ENCODE measurements at regions not wholly inside any gene's neighbourhood (a gene's known extent, or its start where the extent isn't known, plus 50 kb on each side); places are given as distances from the start of the nearest gene placed in this dataset.

DNA sequence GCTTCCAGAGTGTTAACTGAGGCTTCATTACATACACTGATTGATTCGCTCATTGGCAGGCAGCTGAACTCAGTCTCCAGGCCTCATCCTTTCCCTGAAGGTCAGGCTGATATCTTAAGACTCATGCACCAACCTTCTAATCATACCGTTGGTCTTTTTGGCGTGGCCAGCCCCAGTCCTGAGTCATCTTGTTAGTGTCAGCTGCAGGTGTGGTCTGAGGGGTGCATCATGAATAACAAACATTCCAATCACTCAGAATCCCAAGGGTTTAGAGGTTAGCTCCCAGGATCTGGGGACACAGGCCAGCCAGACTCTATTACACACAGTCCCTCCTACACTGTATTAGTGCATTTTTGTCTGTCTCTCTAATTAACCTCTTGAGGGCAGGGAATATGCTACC lies 271.5 kb downstream of the HRH4 start:
- Histone ChIP-seq H3K27me3 (ENCODE audit: control insufficient read depth in 4 of 4, insufficient read depth in 4 of 4, low read length in 3 of 4) (peaks cover 0 to 19% (median under 1%) of the 10 kb centered on the region in 4 donors), H3K9ac (ENCODE audit: low read depth in 1 of 2, low read length in 2 of 2) (no peak overlapping the region), H3K4me3 (ENCODE audit: low read depth in 1 of 3, low read length in 3 of 3) (no peak overlapping the region), H3K4me1 (ENCODE audit: control insufficient read depth in 4 of 4, insufficient read depth in 4 of 4, low read length in 3 of 4) (peaks cover 0 to under 1% (median 0%) of the 10 kb centered on the region in 4 donors), H3K36me3 (ENCODE audit: control insufficient read depth in 4 of 4, insufficient read depth in 3 of 4, low read depth in 1 of 4, low read length in 3 of 4) (no peaks in the 10 kb centered on the region), H3K9me3 (ENCODE audit: control insufficient read depth in 4 of 4, low read length in 3 of 4) (no peaks in the 10 kb centered on the region), H3K27ac (ENCODE audit: low read depth in 1 of 2, low read length in 2 of 2) (no peak overlapping the region)
- TF ChIP-seq CTCF (IDR thresholded peaks at IDR 0.05; ENCODE audit: low read depth, low read length, missing input control) (no peak), FOXA1 (IDR thresholded peaks at IDR 0.05) (no peak), FOXA2 (IDR thresholded peaks at IDR 0.05) (no peak), RAD21 (IDR thresholded peaks at IDR 0.05) (no peak), EGR1 (IDR thresholded peaks at IDR 0.05; ENCODE audit: low read depth in 2 of 2) (no peak), MAX (IDR thresholded peaks at IDR 0.05) (no peak), SP1 (IDR thresholded peaks at IDR 0.05) (no peak), HNF4A (conservative IDR thresholded peaks at IDR 0.05) (no peak), YY1 (IDR thresholded peaks at IDR 0.05) (no peak), HNF4G (IDR thresholded peaks at IDR 0.05) (no peak), GABPA (IDR thresholded peaks at IDR 0.05 in 1 of 2, conservative IDR thresholded peaks at IDR 0.05 in 1 of 2) (no peak), JUND (IDR thresholded peaks at IDR 0.05) (no peak), TAF1 (conservative IDR thresholded peaks at IDR 0.05) (no peak)
- TF ChIP-seq, protein P1, sequence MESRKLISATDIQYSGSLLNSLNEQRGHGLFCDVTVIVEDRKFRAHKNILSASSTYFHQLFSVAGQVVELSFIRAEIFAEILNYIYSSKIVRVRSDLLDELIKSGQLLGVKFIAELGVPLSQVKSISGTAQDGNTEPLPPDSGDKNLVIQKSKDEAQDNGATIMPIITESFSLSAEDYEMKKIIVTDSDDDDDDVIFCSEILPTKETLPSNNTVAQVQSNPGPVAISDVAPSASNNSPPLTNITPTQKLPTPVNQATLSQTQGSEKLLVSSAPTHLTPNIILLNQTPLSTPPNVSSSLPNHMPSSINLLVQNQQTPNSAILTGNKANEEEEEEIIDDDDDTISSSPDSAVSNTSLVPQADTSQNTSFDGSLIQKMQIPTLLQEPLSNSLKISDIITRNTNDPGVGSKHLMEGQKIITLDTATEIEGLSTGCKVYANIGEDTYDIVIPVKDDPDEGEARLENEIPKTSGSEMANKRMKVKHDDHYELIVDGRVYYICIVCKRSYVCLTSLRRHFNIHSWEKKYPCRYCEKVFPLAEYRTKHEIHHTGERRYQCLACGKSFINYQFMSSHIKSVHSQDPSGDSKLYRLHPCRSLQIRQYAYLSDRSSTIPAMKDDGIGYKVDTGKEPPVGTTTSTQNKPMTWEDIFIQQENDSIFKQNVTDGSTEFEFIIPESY (IDR thresholded peaks at IDR 0.05), result no peak
- TF ChIP-seq, protein P2, sequence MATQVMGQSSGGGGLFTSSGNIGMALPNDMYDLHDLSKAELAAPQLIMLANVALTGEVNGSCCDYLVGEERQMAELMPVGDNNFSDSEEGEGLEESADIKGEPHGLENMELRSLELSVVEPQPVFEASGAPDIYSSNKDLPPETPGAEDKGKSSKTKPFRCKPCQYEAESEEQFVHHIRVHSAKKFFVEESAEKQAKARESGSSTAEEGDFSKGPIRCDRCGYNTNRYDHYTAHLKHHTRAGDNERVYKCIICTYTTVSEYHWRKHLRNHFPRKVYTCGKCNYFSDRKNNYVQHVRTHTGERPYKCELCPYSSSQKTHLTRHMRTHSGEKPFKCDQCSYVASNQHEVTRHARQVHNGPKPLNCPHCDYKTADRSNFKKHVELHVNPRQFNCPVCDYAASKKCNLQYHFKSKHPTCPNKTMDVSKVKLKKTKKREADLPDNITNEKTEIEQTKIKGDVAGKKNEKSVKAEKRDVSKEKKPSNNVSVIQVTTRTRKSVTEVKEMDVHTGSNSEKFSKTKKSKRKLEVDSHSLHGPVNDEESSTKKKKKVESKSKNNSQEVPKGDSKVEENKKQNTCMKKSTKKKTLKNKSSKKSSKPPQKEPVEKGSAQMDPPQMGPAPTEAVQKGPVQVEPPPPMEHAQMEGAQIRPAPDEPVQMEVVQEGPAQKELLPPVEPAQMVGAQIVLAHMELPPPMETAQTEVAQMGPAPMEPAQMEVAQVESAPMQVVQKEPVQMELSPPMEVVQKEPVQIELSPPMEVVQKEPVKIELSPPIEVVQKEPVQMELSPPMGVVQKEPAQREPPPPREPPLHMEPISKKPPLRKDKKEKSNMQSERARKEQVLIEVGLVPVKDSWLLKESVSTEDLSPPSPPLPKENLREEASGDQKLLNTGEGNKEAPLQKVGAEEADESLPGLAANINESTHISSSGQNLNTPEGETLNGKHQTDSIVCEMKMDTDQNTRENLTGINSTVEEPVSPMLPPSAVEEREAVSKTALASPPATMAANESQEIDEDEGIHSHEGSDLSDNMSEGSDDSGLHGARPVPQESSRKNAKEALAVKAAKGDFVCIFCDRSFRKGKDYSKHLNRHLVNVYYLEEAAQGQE (IDR thresholded peaks at IDR 0.05), result no peak
- no peak for DNase-seq (ENCODE audit: low spot score)
- WGBS, result 60% methylated on average over 3 of the region's 3 CpGs

DNA sequence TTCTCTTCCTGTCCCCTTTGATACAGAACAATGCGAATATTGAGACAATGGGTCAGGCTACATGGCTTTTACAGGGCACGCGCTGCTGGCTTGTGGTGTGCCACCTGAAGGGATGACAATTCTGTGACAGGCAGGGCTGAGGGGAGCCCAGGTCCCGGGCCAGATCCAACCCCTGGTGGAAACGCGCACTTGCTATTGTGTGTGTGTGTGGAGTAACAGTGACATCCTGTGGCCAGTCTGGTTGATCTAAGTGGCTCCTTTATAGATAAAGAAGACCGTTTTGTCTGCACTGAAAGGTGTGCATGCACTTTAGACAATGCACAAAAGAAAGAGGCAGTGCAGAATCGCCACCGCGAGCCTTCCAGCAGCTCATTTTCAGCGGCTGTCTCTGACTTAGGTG lies 273.6 kb downstream of the HRH4 start:
- WGBS, result 60% methylated on average over 11 of the region's 11 CpGs
- no peaks in the 10 kb centered on the region for H3K36me3 ChIP-seq (ENCODE audit: control insufficient read depth in 4 of 4, insufficient read depth in 3 of 4, low read depth in 1 of 4, low read length in 3 of 4)
- no peak for DNase-seq (ENCODE audit: low spot score)
- peaks cover 0 to 19% (median 0%) of the 10 kb centered on the region in 4 donors for H3K27me3 ChIP-seq (ENCODE audit: control insufficient read depth in 4 of 4, insufficient read depth in 4 of 4, low read length in 3 of 4)
- H3K9me3 ChIP-seq (ENCODE audit: control insufficient read depth in 4 of 4, low read length in 3 of 4), result no peaks in the 10 kb centered on the region
- H3K9ac ChIP-seq (ENCODE audit: low read depth in 1 of 2, low read length in 2 of 2), result no peak overlapping the region
- no peak overlapping the region for H3K27ac ChIP-seq (ENCODE audit: low read depth in 1 of 2, low read length in 2 of 2)
- H3K4me3 ChIP-seq (ENCODE audit: low read depth in 1 of 3, low read length in 3 of 3), result no peak overlapping the region
- H3K4me1 ChIP-seq (ENCODE audit: control insufficient read depth in 4 of 4, insufficient read depth in 4 of 4, low read length in 3 of 4), result no peaks in the 10 kb centered on the region
- TF ChIP-seq NR2F2 (IDR thresholded peaks at IDR 0.05), result no peak
- peak; percentile 16 to 28 for TF ChIP-seq RAD21 (IDR thresholded peaks at IDR 0.05)

Measured in liver (tissue), 8 donors.